ENCODE measurements at regions not wholly inside any gene's neighbourhood (a gene's known extent, or its start where the extent isn't known, plus 50 kb on each side); places are given as distances from the start of the nearest gene placed in this dataset.
"Not testable (repeated sequence)": the region's sequence is repeated elsewhere in the genome, so short reads cannot be mapped to it uniquely, and the experiment has no call there.

GRCh38 chr5:9726931-9727330 is 96.8 kb upstream of the TAS2R1 start:
- no peak for DNase-seq (ENCODE audit: extremely low read depth, low read depth)
- TF ChIP-seq, protein P1, sequence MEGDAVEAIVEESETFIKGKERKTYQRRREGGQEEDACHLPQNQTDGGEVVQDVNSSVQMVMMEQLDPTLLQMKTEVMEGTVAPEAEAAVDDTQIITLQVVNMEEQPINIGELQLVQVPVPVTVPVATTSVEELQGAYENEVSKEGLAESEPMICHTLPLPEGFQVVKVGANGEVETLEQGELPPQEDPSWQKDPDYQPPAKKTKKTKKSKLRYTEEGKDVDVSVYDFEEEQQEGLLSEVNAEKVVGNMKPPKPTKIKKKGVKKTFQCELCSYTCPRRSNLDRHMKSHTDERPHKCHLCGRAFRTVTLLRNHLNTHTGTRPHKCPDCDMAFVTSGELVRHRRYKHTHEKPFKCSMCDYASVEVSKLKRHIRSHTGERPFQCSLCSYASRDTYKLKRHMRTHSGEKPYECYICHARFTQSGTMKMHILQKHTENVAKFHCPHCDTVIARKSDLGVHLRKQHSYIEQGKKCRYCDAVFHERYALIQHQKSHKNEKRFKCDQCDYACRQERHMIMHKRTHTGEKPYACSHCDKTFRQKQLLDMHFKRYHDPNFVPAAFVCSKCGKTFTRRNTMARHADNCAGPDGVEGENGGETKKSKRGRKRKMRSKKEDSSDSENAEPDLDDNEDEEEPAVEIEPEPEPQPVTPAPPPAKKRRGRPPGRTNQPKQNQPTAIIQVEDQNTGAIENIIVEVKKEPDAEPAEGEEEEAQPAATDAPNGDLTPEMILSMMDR (IDR thresholded peaks at IDR 0.05; ENCODE audit: low read depth, low read length), result no peak

GRCh38 chr5:9725265-9725664 is 95.1 kb upstream of the TAS2R1 start:
- DNase-seq (ENCODE audit: extremely low read depth, low read depth), result not testable (repeated sequence)

- DNase-seq (ENCODE audit: extremely low read depth, low read depth), result no peak
Observed at GRCh38 chr5:9724707-9725106, 94.6 kb upstream of the TAS2R1 start.

DNA sequence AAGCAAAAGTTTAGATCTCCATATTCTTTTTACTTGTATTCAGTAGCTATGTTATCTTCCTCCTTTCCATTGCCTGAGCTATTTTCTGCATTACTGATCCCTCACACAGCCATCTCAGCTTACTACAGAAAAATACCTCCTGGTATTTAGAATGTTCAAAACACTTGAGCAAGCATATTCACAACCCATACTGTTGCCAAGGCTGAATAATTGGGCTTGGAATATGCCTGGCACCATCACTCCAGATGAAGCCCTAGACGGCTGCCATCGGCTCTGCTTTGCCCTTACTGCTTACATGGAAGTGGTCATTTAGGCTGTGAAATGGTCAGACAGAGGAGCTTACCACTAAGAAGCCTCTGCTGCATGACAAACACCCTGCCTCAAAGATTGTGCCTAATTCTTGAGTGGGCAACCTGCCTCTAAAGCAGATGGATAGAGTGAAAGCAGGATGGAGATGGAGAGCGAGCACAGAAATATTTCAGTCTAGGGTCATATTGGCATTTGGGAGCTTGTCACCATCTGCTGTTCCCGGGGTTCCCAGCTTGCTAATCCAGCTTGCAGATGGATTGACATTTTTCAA is 92.5 kb upstream of the TAS2R1 start:
- TF ChIP-seq, protein P1 (IDR thresholded peaks at IDR 0.05; ENCODE audit: low read depth, low read length), result no peak

More at GRCh38 chr5:9724707-9725106, 94.6 kb upstream of the TAS2R1 start:
- TF ChIP-seq, protein P1 (IDR thresholded peaks at IDR 0.05; ENCODE audit: low read depth, low read length), result no peak

DNA sequence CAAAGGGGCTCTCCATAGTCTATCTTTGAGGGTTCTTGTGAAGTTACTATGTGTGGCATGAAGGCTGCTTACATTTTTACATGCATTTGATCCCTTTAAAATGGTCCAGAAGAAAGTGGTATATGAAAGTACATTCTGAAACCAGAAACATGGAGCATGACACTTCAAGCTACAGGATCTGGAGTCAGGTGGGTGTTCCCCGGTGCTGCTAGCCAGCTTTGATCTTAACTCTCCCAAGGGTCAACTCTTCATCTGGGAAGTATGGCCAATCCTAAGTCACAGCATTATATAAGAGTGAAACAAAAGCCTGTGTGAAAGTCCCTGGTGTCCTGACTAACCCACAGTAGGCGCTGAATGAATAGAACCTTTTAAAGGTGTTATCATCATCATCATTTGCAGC is 91.0 kb upstream of the TAS2R1 start:
- TF ChIP-seq, protein P1 (IDR thresholded peaks at IDR 0.05; ENCODE audit: low read depth, low read length), result no peak
- DNase-seq (ENCODE audit: extremely low read depth, low read depth), result no peak

More for the DNA sequence above, 92.5 kb upstream of the TAS2R1 start:
- no peak for DNase-seq (ENCODE audit: extremely low read depth, low read depth)

GRCh38 chr5:9720361-9720760 is 90.2 kb upstream of the TAS2R1 start:
- TF ChIP-seq, protein P1 (IDR thresholded peaks at IDR 0.05; ENCODE audit: low read depth, low read length), result no peak
- DNase-seq (ENCODE audit: extremely low read depth, low read depth), result no peak

DNA sequence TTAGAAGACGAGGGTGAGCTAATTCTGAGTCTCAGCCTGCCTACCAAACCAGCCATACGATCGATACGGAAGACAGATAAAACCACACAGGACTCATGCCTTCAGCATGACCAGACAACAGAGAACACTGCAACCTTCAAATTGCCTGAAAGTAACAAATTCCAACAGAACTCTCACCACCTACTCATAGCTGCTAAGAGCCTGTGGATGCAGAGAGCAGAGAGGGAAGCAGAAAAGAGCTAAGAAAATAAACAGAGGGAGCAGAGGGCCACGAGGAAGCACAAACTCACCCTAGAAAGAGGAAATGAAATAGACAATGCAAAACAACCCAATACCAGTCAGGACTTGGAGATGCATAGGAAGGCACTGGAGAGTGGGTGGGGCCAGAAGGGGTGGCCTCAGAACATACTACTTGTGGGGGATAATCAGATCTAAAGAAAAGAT is 86.7 kb upstream of the TAS2R1 start:
- TF ChIP-seq, protein P1 (IDR thresholded peaks at IDR 0.05; ENCODE audit: low read depth, low read length), result no peak
- no peak for DNase-seq (ENCODE audit: extremely low read depth, low read depth)

GRCh38 chr5:9715891-9716335 is 85.8 kb upstream of the TAS2R1 start:
- no peak for DNase-seq (ENCODE audit: extremely low read depth, low read depth)
- TF ChIP-seq, protein P1 (IDR thresholded peaks at IDR 0.05; ENCODE audit: low read depth, low read length), result no peak
